Hepatocyte (in vitro differentiated cells): ENCODE measurements at regions not wholly inside any gene's neighbourhood (a gene's known extent, or its start where the extent isn't known, plus 50 kb on each side); places are given as distances from the start of the nearest gene placed in this dataset.

Source experiments
- DNase-seq: peaks from one replicate; pipeline ENCODE4 v3.0.0-alpha.2; 2016; ENCODE audit warnings: low spot score
- H2AFZ ChIP-seq: fragments of 200-600 bp; sonication (generic); 2 replicates; pipeline ENCODE4 v1.6.0; 2016; ENCODE audit warnings: antibody characterized with exemption, mild to moderate bottlenecking
- H3K27ac ChIP-seq: fragments of 200-600 bp; sonication (generic); 2 replicates; pipeline ENCODE4 v1.5.1; 2016; ENCODE audit warnings: mild to moderate bottlenecking
- H3K27me3 ChIP-seq: fragments of 200-600 bp; sonication (generic); 2 replicates; pipeline ENCODE4 v1.6.1; 2016
- H3K36me3 ChIP-seq: fragments of 200-600 bp; sonication (generic); replicated peaks from 2 replicates; pipeline ENCODE4 v1.5.1; 2016; ENCODE audit warnings: low read depth; ENCODE audit not compliant: insufficient read depth
- H3K4me1 ChIP-seq: fragments of 200-600 bp; sonication (generic); 2 replicates; pipeline ENCODE4 v1.5.1; 2016; ENCODE audit warnings: mild to moderate bottlenecking, moderate library complexity; ENCODE audit not compliant: insufficient read depth
- H3K4me2 ChIP-seq: fragments of 200-600 bp; sonication (generic); 2 replicates; pipeline ENCODE4 v1.6.0; 2016
- H3K4me3 ChIP-seq: fragments of 200-600 bp; sonication (generic); 2 replicates; pipeline ENCODE4 v1.5.1; 2016; ENCODE audit warnings: mild to moderate bottlenecking
- H3K79me2 ChIP-seq: fragments of 200-600 bp; sonication (generic); 2 replicates; pipeline ENCODE4 v1.6.0; 2017; ENCODE audit warnings: mild to moderate bottlenecking
- H3K9me2 ChIP-seq: fragments of 200-600 bp; sonication (generic); replicated peaks from 2 replicates; pipeline ENCODE4 v1.6.0; 2017; ENCODE audit warnings: mild to moderate bottlenecking; ENCODE audit not compliant: insufficient read depth
- H3K9me3 ChIP-seq: fragments of 200-600 bp; sonication (generic); 2 replicates; pipeline ENCODE4 v1.5.1; 2016; ENCODE audit warnings: low read depth, mild to moderate bottlenecking
- H4K20me1 ChIP-seq: fragments of 200-600 bp; sonication (generic); 2 replicates; pipeline ENCODE4 v1.6.0; 2016; ENCODE audit warnings: mild to moderate bottlenecking; ENCODE audit not compliant: insufficient read depth, poor library complexity, severe bottlenecking
- CTCF ChIP-seq: fragments of 200-600 bp; sonication (generic); IDR thresholded peaks from 2 replicates; pipeline ENCODE4 v1.5.1; 2016; ENCODE audit warnings: antibody characterized with exemption, mild to moderate bottlenecking; ENCODE audit not compliant: poor library complexity
- EZH2 ChIP-seq: fragments of 200-600 bp; sonication (generic); IDR thresholded peaks from 2 replicates; pipeline ENCODE4 v1.6.1; 2016; ENCODE audit warnings: antibody characterized with exemption, mild to moderate bottlenecking, borderline replicate concordance
- EZH2phosphoT487 ChIP-seq: fragments of 200-600 bp; sonication (generic); IDR thresholded peaks from one replicate; pipeline ENCODE4 v1.6.1; 2018; ENCODE audit warnings: antibody characterized with exemption, mild to moderate bottlenecking, low read depth, moderate library complexity; ENCODE audit not compliant: unreplicated experiment, severe bottlenecking
- WGBS: methylation state at CpG from one replicate; pipeline ENCODE4 v1.1.6; 2016; ENCODE audit warnings: low lambda C conversion rate; ENCODE audit errors: missing lambda C conversion rate; 5-methylcytosine and 5-hydroxymethylcytosine counted together

DNA sequence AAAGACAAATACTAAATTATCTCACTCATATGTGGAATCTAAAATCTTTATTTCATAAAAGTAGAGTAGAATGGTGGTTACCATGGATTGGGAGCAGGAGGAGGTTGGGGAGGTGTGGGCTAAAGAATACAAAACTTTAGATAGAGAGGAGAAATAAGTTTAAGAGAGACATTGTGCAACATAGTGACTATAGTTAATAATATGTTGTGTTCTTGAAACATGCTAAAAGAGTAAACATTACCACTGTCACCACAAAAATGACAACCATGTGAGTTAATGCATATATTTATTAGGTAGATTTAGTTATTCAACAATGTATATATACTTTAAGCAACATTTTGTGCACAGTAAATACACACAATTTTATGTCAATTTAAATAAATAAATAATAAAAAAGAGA is 128.5 kb upstream of the COL3A1 start:
- Histone ChIP-seq H3K4me2 (no peak overlapping the region), H3K9me2 (no peaks in the 10 kb centered on the region), H3K27me3 (no peaks in the 10 kb centered on the region), H3K27ac (no peak overlapping the region), H2AFZ (no peak overlapping the region), H3K36me3 (no peaks in the 10 kb centered on the region), H4K20me1 (no peaks in the 10 kb centered on the region), H3K9me3 (no peaks in the 10 kb centered on the region), H3K4me3 (no peak overlapping the region), H3K4me1 (no peaks in the 10 kb centered on the region), H3K79me2 (no peaks in the 10 kb centered on the region)
- no peak for TF ChIP-seq EZH2phosphoT487
- TF ChIP-seq CTCF: no peak
- no peak for TF ChIP-seq EZH2
- no peak for DNase-seq

DNA sequence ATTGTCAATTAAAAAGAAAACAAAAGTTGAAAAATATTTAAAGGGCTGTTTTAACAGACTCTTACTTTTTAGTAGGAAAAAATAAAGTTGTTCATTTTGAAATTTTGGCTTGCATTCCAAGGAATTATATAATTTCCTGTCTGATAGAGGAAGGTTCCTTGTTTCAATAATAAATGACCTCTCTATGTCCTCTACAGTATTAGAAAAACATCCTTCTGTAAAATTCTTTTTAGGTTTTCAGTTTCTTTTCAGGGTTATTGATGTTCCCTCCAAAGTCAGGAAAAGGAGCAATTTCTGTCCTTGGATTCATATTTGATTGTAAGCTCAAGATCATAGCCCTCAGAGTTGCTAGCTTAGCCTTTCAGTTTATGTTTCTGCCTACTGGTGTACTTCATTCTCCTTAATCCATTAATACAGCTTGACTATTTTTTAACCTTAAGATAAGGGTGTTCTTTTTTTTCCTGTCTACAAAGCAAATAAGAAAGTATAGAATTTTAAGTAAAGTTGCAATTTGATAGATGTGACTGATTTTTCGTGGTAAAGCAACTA is 125.2 kb upstream of the COL3A1 start:
- Histone ChIP-seq H3K36me3 (no peaks in the 10 kb centered on the region), H3K4me2 (no peak overlapping the region), H4K20me1 (no peaks in the 10 kb centered on the region), H3K27me3 (no peaks in the 10 kb centered on the region), H3K79me2 (no peaks in the 10 kb centered on the region), H3K4me3 (no peak overlapping the region), H3K9me3 (no peaks in the 10 kb centered on the region), H3K27ac (peak overlapping the region; percentile 20), H3K9me2 (no peaks in the 10 kb centered on the region), H3K4me1 (peaks cover 3% of the 10 kb centered on the region), H2AFZ (no peak overlapping the region)
- 40% methylated on average over 1 of the region's 1 CpG for whole genome bisulfite sequencing
- TF ChIP-seq CTCF (no peak), EZH2 (no peak), EZH2phosphoT487 (no peak)
- DNase-seq: no peak

GRCh38 chr2:188850786-188851185 is 123.4 kb upstream of the COL3A1 start:
- no peak overlapping the region for H2AFZ ChIP-seq

More at GRCh38 chr2:188850786-188851185, 123.4 kb upstream of the COL3A1 start:
- Histone ChIP-seq H3K36me3 (no peaks in the 10 kb centered on the region), H3K4me3 (no peak overlapping the region), H3K27me3 (no peaks in the 10 kb centered on the region), H3K27ac (no peak overlapping the region), H3K4me1 (peaks cover 3% of the 10 kb centered on the region), H3K9me3 (no peaks in the 10 kb centered on the region), H4K20me1 (no peaks in the 10 kb centered on the region), H3K9me2 (no peaks in the 10 kb centered on the region), H3K4me2 (no peak overlapping the region), H3K79me2 (no peaks in the 10 kb centered on the region)
- WGBS: 85% methylated on average over 2 of the region's 2 CpGs
- no peak for TF ChIP-seq EZH2
- TF ChIP-seq CTCF: no peak
- TF ChIP-seq EZH2phosphoT487: no peak
- DNase-seq: no peak
